ENCODE measurements at regions not wholly inside any gene's neighbourhood (a gene's known extent, or its start where the extent isn't known, plus 50 kb on each side); places are given as distances from the start of the nearest gene placed in this dataset.

- no peak for DNase-seq
These were observed 97.4 kb downstream of the SHOX start for GRCh38 chrX:727738-728621.

GRCh38 chrX:725971-726370 lies 95.4 kb downstream of the SHOX start:
- no peak for DNase-seq

GRCh38 chrX:724256-724655 lies 93.7 kb downstream of the SHOX start:
- no peak for DNase-seq

GRCh38 chrX:723781-724180 lies 93.2 kb downstream of the SHOX start:
- no peak for DNase-seq

GRCh38 chrX:721354-721753 lies 90.8 kb downstream of the SHOX start:
- DNase-seq = no peak

- no peak for DNase-seq
These were observed 90.2 kb downstream of the SHOX start for GRCh38 chrX:720825-721224.

- no peak for DNase-seq
These were observed 89.7 kb downstream of the SHOX start for GRCh38 chrX:720250-720649.

- DNase-seq = no peak
These were observed 85.5 kb downstream of the SHOX start for GRCh38 chrX:716136-716535.

GRCh38 chrX:714131-714530 lies 83.5 kb downstream of the SHOX start:
- no peak for DNase-seq

Data from MV-4-11 (cell line).